SK-MEL-5 (cell line): ENCODE measurements at regions not wholly inside any gene's neighbourhood (a gene's known extent, or its start where the extent isn't known, plus 50 kb on each side); places are given as distances from the start of the nearest gene placed in this dataset.

ENCODE experiments used
- DNase-seq: peaks from one replicate; pipeline ENCODE4 v3.0.0-alpha.2; 2016; ENCODE audit warnings: low read depth, low spot score
- in situ Hi-C: cut with HindIII; loops from 2 replicates; pipeline ENCODE4 v1.10.0; 2016; ENCODE audit warnings: low sequenced_read_pairs, high pct_unique_total_duplicates, low pct_unique_long_range_greater_than_20kb

GRCh38 chr6:105650347-105650746 is 247.5 kb upstream of the PREP start:
- in situ Hi-C loops = no loop called here
- no peak for DNase-seq

- in situ Hi-C loops = no loop called here
- no peak for DNase-seq
Observed at GRCh38 chr6:105649192-105649591, 246.3 kb upstream of the PREP start.

- in situ Hi-C loops = no loop called here
- no peak for DNase-seq
Observed at GRCh38 chr6:105648276-105648675, 245.4 kb upstream of the PREP start.

GRCh38 chr6:105646391-105646867 is 243.5 kb upstream of the PREP start:
- no peak for DNase-seq
- in situ Hi-C loops = no loop called here

DNA sequence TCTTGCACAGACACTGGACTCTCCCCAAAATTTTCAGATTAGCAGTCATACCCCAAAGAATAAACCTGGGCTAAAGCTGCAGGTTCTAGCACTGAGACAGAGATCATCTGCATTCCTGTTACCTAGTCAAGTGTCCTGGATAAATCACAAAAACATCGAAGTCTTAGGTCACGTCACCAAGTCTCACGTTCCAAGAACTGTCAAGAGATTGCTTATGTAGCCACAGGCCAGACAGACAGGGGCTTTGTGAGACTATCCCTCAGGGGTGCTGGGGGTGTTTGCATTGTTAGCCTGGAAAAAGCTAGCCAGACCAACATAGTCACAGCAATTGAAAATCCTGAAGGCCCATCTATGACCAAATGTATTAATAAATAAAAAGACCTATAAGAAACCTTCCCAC is 243.1 kb upstream of the PREP start:
- in situ Hi-C loops = no loop called here
- DNase-seq = no peak

GRCh38 chr6:105645156-105645555 is 242.3 kb upstream of the PREP start:
- DNase-seq = no peak
- in situ Hi-C loops = no loop called here

GRCh38 chr6:105644691-105645090 is 241.8 kb upstream of the PREP start:
- DNase-seq = no peak
- in situ Hi-C loops = no loop called here

DNA sequence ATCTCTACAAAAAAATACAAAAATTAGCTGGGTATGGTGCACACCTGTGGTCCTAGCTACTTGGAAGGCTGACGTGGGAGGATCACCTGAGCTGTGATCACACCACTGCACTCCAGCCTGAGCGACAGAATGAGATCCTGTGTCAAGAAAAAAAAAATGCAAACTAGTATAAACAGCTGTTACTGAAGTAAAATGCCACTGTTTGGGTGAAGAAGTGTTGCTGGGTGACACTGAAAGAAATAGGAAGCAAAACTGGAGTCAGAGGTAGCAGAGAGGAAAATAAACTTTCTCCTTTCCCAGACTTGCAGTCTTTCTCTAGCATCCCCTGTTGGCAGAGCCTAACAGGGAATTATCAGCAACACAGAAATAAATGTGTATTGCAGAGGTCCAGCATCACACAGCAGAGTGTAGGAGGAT is 241.2 kb upstream of the PREP start:
- DNase-seq = no peak
- in situ Hi-C loops = no loop called here

GRCh38 chr6:105642708-105643107 is 239.8 kb upstream of the PREP start:
- in situ Hi-C loops = no loop called here
- peak; percentile 56 for DNase-seq

GRCh38 chr6:105641504-105641903 is 238.6 kb upstream of the PREP start:
- DNase-seq = no peak
- in situ Hi-C loops = no loop called here

DNA sequence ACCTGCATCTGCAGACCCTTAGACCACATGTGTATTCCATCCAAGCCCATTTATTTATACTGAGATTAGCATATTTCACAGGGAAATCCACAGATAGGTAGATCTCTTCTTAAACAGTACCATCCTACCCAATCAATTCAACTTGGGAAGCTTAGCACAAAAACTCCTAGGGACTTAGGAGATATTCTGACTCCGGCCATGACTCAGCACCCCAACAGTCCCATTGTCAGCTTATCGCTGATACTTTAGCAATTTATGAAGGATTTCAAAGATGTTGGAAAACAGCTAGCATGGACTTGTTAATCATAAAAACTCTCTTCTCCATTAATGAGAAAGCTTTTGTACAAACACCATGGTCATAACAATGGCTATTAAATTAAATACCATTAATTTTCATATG is 236.2 kb upstream of the PREP start:
- in situ Hi-C loops = no loop called here
- no peak for DNase-seq

DNA sequence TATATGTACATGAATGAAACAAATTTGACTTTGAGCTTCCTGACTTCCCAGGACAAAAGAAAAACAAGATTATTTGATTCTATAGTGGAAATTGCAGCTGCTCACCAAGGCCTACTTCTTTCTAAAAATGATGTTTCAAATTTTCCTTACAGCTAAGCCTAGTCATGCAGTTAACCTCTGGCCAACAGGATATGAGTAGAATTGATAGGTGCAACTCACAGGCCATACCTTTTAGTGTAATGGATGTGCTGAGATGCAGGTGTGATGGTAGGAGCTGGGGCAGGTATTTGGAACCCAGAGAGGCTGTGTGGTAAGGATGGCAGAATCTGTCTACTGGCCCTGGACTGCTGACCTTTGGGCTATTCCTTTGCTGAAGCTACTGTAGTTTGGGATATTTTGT is 230.9 kb upstream of the PREP start:
- in situ Hi-C loops = no loop called here
- DNase-seq = no peak

DNA sequence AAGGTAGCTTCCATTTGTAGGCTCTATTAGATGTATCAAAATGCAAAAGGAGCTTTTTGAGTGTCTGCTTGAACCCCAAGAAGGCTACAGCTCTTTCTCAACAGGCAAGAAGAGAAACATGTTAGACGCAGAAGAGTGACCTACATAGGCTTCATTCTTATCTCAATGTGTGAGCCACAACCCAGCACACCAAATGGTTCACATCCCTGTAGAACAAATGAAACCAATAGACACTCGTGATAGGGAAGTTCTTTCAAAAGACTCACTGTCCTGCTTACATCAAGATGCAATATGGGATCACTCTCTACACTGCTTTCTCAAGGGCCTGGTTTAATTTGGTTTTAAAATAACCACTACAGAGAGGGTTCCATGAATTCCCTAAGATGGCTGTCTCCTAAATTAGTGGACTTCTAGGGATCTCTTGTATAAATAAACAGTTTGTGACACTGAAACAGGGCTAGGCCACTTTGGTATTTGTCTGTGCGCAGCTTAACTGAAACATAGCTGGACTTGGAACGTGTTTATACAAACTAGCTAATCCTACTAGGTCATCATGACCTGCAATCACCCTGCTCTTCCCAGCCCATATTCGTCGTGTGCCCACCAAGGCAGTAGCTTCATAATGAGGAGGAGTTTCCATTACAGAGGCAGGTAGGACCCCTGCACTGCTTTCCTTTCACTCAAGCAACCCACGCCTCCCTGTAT is 225.4 kb upstream of the PREP start:
- in situ Hi-C loops = no loop called here
- DNase-seq = no peak

- in situ Hi-C loops = no loop called here
- no peak for DNase-seq
Observed at GRCh38 chr6:105626295-105627158, 223.6 kb upstream of the PREP start.

DNA sequence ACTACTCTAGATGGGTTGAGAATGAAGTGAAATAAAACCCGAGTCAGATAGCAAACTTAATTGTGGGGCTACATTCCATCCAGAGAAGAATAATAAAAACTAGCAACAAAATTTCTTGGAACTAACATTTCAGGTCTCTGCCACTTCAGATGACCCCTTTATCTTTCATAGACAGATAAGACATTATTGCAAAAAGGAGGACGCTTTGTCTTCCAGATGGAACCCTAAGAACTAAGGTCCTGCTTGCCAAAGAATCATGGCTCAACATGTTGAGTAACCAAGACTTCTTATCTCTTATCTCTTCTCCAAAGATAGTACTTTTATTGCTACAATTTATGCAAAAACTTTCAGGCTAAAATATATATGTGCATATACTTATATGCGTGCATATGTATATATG is 221.1 kb upstream of the PREP start:
- no peak for DNase-seq
- in situ Hi-C loops = no loop called here

DNA sequence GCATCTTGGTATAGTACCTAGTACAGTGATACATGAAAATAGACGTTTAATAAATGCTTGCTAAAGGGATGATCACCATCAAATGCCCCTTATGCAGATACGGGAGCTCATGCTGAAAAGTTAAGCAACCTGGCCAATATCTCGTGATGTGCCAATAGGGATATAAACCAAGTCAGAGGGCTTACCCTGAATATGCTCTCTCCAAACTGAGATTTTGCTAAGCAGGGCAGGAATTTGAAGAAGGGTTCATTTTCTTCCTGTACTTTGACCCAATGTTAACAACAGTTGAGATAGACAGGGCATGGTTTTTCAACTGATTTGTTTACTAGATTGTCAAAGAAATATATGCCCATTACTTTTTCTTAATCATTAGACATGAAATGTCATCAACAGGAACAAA is 219.3 kb upstream of the PREP start:
- in situ Hi-C loops = no loop called here
- DNase-seq = no peak

GRCh38 chr6:105621564-105622175 is 218.8 kb upstream of the PREP start:
- in situ Hi-C loops = no loop called here
- DNase-seq = no peak

DNA sequence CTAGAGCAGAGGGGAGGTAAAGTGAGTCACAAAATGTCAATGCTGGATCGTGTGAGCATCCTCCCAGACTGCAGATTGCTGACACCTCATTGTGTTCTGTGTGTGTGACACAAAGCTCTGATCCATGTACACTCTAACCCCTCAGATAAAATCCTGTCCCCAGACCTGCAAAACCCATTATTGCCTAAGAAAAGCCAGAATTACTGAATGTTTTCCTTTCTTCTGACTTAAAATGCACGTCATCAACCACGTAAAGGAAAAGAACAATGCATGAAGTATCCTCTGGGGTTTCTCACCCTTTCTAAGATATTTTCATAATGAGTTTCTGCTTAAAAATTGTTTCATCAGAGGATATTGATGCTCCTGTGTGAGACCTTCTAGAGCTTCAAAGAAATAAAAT is 218.0 kb upstream of the PREP start:
- DNase-seq = no peak
- in situ Hi-C loops = no loop called here
